Endothelial cell of umbilical vein (primary cell): ENCODE measurements at regions not wholly inside any gene's neighbourhood (a gene's known extent, or its start where the extent isn't known, plus 50 kb on each side); places are given as distances from the start of the nearest gene placed in this dataset.

Experiments
- BruUV-seq: library from RNA; stranded (reverse); fragments of 400-500 nt; replicated peaks from 2 replicates; lab custom pipeline; 2021; lab: Mats Ljungman, UMichigan
- CTCF ChIA-PET: fragments of 300-600, 350-600 bp; sonication (Branson Sonifier 250); formaldehyde crosslinking; loops from one replicate; lab custom pipeline; 2021; ENCODE audit warnings: antibody characterized with exemption, inconsistent platforms; lab: Charles Lee
- POLR2A ChIA-PET: fragments of 300-600, 350-600 bp; sonication (Branson Sonifier 250); formaldehyde crosslinking; loops from one replicate; lab custom pipeline; 2021; ENCODE audit warnings: antibody characterized with exemption, inconsistent platforms; lab: Charles Lee
- DNase-seq: peaks from one replicate; pipeline ENCODE4 v3.0.0-alpha.2; 2011; ENCODE audit warnings: low read depth, low spot score
- FAIRE-seq: peaks from 2 replicates; lab custom pipeline; 2011; peaks lifted over from hg19 to GRCh38; lab: Jason Lieb, UNC
- H2AFZ ChIP-seq: 2 replicates; pipeline ENCODE4 v1.6.0; 2012; ENCODE audit warnings: low read depth, low read length, control low read depth, inconsistent platforms
- H3K27ac ChIP-seq: 2 replicates; pipeline ENCODE4 v1.5.1; 2011; ENCODE audit warnings: low read depth, mild to moderate bottlenecking, control low read depth, low read length, moderate library complexity; ENCODE audit not compliant: insufficient read depth
- H3K27me3 ChIP-seq, 2 experiments: 2 replicates each; pipeline versions ENCODE4 v1.6.0 to v1.6.1; 2011; ENCODE audit warnings: low read length in 2 of 2, mixed read lengths in 1 of 2; ENCODE audit not compliant: control insufficient read depth in 2 of 2, insufficient read depth in 2 of 2
- H3K36me3 ChIP-seq, 2 experiments: 2 replicates in 1 of 2; 3 replicates in 1 of 2; pipeline ENCODE4 v1.5.1; 2011; ENCODE audit warnings: low read length in 2 of 2, mild to moderate bottlenecking in 1 of 2, moderate library complexity in 1 of 2; ENCODE audit not compliant: control insufficient read depth in 2 of 2, insufficient read depth in 2 of 2; ENCODE audit errors: extremely low read depth in 1 of 2
- H3K4me1 ChIP-seq: 3 replicates; pipeline ENCODE4 v1.5.1; 2011; ENCODE audit warnings: mild to moderate bottlenecking, low read length; ENCODE audit not compliant: control insufficient read depth, insufficient read depth; ENCODE audit errors: extremely low read depth
- H3K4me2 ChIP-seq: 2 replicates; pipeline ENCODE4 v1.6.1; 2011; ENCODE audit warnings: low read length, control low read depth, mixed read lengths; ENCODE audit not compliant: insufficient read depth
- H3K4me3 ChIP-seq, 3 experiments: fragments of 200-600 bp in 1 of 3; sonication (generic), shearing (Covaris generic) in 1 of 3; replicated peaks in 1 of 3; 2 replicates each; pipeline ENCODE4 v1.5.1; 2011 to 2016; ENCODE audit warnings: control low read depth in 3 of 3, low read length in 3 of 3, mild to moderate bottlenecking in 2 of 3, inconsistent platforms in 1 of 3, low read depth in 1 of 3, moderate library complexity in 1 of 3; ENCODE audit not compliant: insufficient read depth in 1 of 3
- H3K79me2 ChIP-seq: 2 replicates; pipeline ENCODE4 v1.6.0; 2012; ENCODE audit warnings: low read length, inconsistent platforms; ENCODE audit not compliant: control insufficient read depth, insufficient read depth
- H3K9ac ChIP-seq: replicated peaks from 2 replicates; pipeline ENCODE3; 2011; ENCODE audit warnings: low read length, control low read depth; ENCODE audit not compliant: insufficient read depth; ENCODE audit errors: extremely low read depth
- H3K9me1 ChIP-seq: replicated peaks from 3 replicates; pipeline ENCODE4 v1.6.0; 2011; ENCODE audit warnings: mild to moderate bottlenecking, low read length; ENCODE audit not compliant: control insufficient read depth, insufficient read depth; ENCODE audit errors: extremely low read depth
- H3K9me3 ChIP-seq: replicated peaks from 2 replicates; pipeline ENCODE4 v1.5.1; 2012; ENCODE audit warnings: low read length, inconsistent platforms; ENCODE audit not compliant: control insufficient read depth, insufficient read depth
- H4K20me1 ChIP-seq: replicated peaks from 2 replicates; pipeline ENCODE3; 2011; ENCODE audit warnings: mild to moderate bottlenecking, low read length; ENCODE audit not compliant: control insufficient read depth, insufficient read depth; ENCODE audit errors: extremely low read depth
- CTCF ChIP-seq, 2 donors: IDR thresholded peaks; 1 replicate in 1 of 2; 2 replicates in 1 of 2; pipeline ENCODE4 v1.5.1; 2011; ENCODE audit warnings: low read length in 2 of 2, mild to moderate bottlenecking in 2 of 2, moderate library complexity in 2 of 2, control low read depth in 1 of 2, inconsistent platforms in 1 of 2, low read depth in 1 of 2; ENCODE audit not compliant: insufficient read depth in 1 of 2; ENCODE audit errors: extremely low read depth in 1 of 2
- EZH2 ChIP-seq: IDR thresholded peaks from 2 replicates; pipeline ENCODE4 v1.6.1; 2012; ENCODE audit warnings: borderline replicate concordance, low read depth, mild to moderate bottlenecking, moderate library complexity, low read length, inconsistent platforms; ENCODE audit not compliant: severe bottlenecking
- FOS ChIP-seq: IDR thresholded peaks from 2 replicates; pipeline ENCODE4 v1.6.1; 2011; ENCODE audit warnings: mild to moderate bottlenecking, low read length, moderate library complexity, borderline replicate concordance; ENCODE audit not compliant: insufficient read depth
- GATA2 ChIP-seq: IDR thresholded peaks from 2 replicates; pipeline ENCODE4 v1.7.0; 2011; ENCODE audit warnings: low read depth, mild to moderate bottlenecking, moderate library complexity, mixed read lengths, low read length; ENCODE audit not compliant: insufficient read length, insufficient read depth
- JUN ChIP-seq: IDR thresholded peaks from 2 replicates; pipeline ENCODE4 v1.6.1; 2011; ENCODE audit warnings: borderline replicate concordance, low read depth; ENCODE audit not compliant: insufficient read length, insufficient read depth
- MAX ChIP-seq: IDR thresholded peaks from 2 replicates; pipeline ENCODE4 v1.6.1; 2011; ENCODE audit not compliant: insufficient read depth, insufficient read length
- dilution Hi-C: fragments of 300-500 bp; cut with MboI; formaldehyde crosslinking; loops from one replicate; pipeline ENCODE4 v1.15.0; 2019; ENCODE audit warnings: low sequenced_read_pairs; ENCODE audit not compliant: extremely low pct_ligation_motif_present
- intact Hi-C: fragments of 100-400 bp; cut with micrococcal nuclease; formaldehyde crosslinking; loops from one replicate; pipeline ENCODE4 v1.10.0; 2022

- Histone ChIP-seq H3K4me3 (no peak overlapping the region), H4K20me1 (no peaks in the 10 kb centered on the region), H3K9me3 (no peaks in the 10 kb centered on the region), H3K4me2 (no peak overlapping the region), H3K9me1 (no peaks in the 10 kb centered on the region), H3K79me2 (no peaks in the 10 kb centered on the region), H3K36me3 (no peaks in the 10 kb centered on the region), H3K9ac (no peak overlapping the region), H3K4me1 (no peaks in the 10 kb centered on the region), H3K27me3 (no peaks in the 10 kb centered on the region), H3K27ac (no peak overlapping the region), H2AFZ (no peak overlapping the region)
- DNase-seq, result no peak
- CTCF ChIA-PET, result no interaction called here
- TF ChIP-seq EZH2 (no peak), GATA2 (no peak), MAX (no peak), JUN (no peak), CTCF (IDR thresholded peaks at IDR 0.05; ENCODE audit: extremely low read depth in 1 of 2, insufficient read depth in 1 of 2, low read depth in 1 of 2, low read length in 2 of 2) (no peak), FOS (no peak)
- intact Hi-C loops, result no loop called here
- no peak for FAIRE-seq
- dilution Hi-C loops, result no loop called here
- POLR2A ChIA-PET, result no interaction called here
- no TSS peak for BruUV-seq
Measured at GRCh38 chr22:47402876-47403525, 640.6 kb downstream of the TBC1D22A start.
